ENCODE measurements at regions not wholly inside any gene's neighbourhood (a gene's known extent, or its start where the extent isn't known, plus 50 kb on each side); places are given as distances from the start of the nearest gene placed in this dataset.

GRCh38 chr7:35523292-35523691, 171.6 kb downstream of the HERPUD2 start:
- TF ChIP-seq CTCF (IDR thresholded peaks at IDR 0.05; ENCODE audit: insufficient read depth, low read depth, low read length) (no peak), EZH2 (IDR thresholded peaks at IDR 0.05; ENCODE audit: insufficient read depth, low read length) (no peak)
